ENCODE measurements at regions not wholly inside any gene's neighbourhood (a gene's known extent, or its start where the extent isn't known, plus 50 kb on each side); places are given as distances from the start of the nearest gene placed in this dataset.

DNA sequence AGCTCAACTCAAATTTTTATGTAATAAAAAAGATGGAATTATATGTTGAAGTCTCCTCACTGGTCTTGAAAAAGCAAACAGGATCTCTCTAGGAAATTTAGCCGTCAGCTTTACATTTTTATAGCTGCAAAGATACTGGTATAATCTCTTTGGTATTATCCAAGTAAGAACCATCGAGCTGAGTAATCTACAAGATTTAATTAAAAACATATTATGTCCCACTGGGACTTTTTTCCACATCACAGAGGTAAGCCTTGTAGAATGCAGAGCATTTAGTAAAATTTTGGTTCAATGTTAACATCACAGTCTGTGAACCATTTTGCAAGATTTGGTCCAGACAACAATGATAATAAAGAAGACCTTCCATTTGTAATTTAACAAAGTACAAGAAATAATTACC, 162.6 kb upstream of the SLC39A10 start:
- no peak for TF ChIP-seq ZNF800 (CRISPR knock-in tag; IDR thresholded peaks at IDR 0.05)
- TF ChIP-seq SRF (IDR thresholded peaks at IDR 0.05; ENCODE audit: low read depth, low read length): no peak
- TF ChIP-seq IRF2 (CRISPR knock-in tag; IDR thresholded peaks at IDR 0.05): no peak
- no peak for TF ChIP-seq HDAC1 (CRISPR knock-in tag; IDR thresholded peaks at IDR 0.05)
- no peak for TF ChIP-seq RBM39 (IDR thresholded peaks at IDR 0.05; ENCODE audit: low read depth, low read length, poor library complexity, severe bottlenecking)
- TF ChIP-seq NKX3-1 (CRISPR knock-in tag; IDR thresholded peaks at IDR 0.05): no peak
- TF ChIP-seq, protein P1, sequence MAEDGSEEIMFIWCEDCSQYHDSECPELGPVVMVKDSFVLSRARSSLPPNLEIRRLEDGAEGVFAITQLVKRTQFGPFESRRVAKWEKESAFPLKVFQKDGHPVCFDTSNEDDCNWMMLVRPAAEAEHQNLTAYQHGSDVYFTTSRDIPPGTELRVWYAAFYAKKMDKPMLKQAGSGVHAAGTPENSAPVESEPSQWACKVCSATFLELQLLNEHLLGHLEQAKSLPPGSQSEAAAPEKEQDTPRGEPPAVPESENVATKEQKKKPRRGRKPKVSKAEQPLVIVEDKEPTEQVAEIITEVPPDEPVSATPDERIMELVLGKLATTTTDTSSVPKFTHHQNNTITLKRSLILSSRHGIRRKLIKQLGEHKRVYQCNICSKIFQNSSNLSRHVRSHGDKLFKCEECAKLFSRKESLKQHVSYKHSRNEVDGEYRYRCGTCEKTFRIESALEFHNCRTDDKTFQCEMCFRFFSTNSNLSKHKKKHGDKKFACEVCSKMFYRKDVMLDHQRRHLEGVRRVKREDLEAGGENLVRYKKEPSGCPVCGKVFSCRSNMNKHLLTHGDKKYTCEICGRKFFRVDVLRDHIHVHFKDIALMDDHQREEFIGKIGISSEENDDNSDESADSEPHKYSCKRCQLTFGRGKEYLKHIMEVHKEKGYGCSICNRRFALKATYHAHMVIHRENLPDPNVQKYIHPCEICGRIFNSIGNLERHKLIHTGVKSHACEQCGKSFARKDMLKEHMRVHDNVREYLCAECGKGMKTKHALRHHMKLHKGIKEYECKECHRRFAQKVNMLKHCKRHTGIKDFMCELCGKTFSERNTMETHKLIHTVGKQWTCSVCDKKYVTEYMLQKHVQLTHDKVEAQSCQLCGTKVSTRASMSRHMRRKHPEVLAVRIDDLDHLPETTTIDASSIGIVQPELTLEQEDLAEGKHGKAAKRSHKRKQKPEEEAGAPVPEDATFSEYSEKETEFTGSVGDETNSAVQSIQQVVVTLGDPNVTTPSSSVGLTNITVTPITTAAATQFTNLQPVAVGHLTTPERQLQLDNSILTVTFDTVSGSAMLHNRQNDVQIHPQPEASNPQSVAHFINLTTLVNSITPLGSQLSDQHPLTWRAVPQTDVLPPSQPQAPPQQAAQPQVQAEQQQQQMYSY (CRISPR knock-in tag; IDR thresholded peaks at IDR 0.05): no peak
- TF ChIP-seq TGIF2 (CRISPR knock-in tag; IDR thresholded peaks at IDR 0.05): no peak
- no peak for TF ChIP-seq TBL1XR1 (IDR thresholded peaks at IDR 0.05; ENCODE audit: borderline replicate concordance, low read length, partially characterized antibody)
- no peak for TF ChIP-seq ZNF883 (CRISPR knock-in tag; IDR thresholded peaks at IDR 0.05; ENCODE audit: not compliant biosample characterization)
- TF ChIP-seq ZNF552 (CRISPR knock-in tag; IDR thresholded peaks at IDR 0.05; ENCODE audit: borderline replicate concordance): no peak
- TF ChIP-seq ZBTB25 (CRISPR knock-in tag; IDR thresholded peaks at IDR 0.05): no peak
- no peaks in the 10 kb centered on the region for H3K36me3 ChIP-seq (replicated peaks in 1 of 2; ENCODE audit: control insufficient read depth in 1 of 2, insufficient read depth in 2 of 2, low read length in 2 of 2)
- H3K27ac ChIP-seq (ENCODE audit: extremely low read length, insufficient read depth, low read length): no peak overlapping the region
- no peak overlapping the region for H2AFZ ChIP-seq (ENCODE audit: low read length)
- in situ Hi-C loops (cut with HindIII; ENCODE audit: extremely low pct_ligation_motif_present, low pct_unique_long_range_greater_than_20kb) (no loop called here), intact Hi-C loops (cut with micrococcal nuclease; ENCODE audit: unreplicated experiment) (no loop called here)
- H3K9ac ChIP-seq (ENCODE audit: insufficient read depth, low read depth, low read length): no peak overlapping the region
- ATAC-seq (no peak), DNase-seq (ENCODE audit: low spot score) (no peak), FAIRE-seq (no peak)
- H4K20me1 ChIP-seq (ENCODE audit: insufficient read depth, low read length): no peaks in the 10 kb centered on the region
- ChIA-PET POLR2A (no interaction called here), CTCF (ENCODE audit: low intra/inter-chr PET ratio, low total read pairs) (no interaction called here)
- no peak overlapping the region for H3K4me3 ChIP-seq (replicated peaks in 1 of 3; ENCODE audit: insufficient read depth in 1 of 3, low read depth in 2 of 3, low read length in 3 of 3)
- H3K79me2 ChIP-seq (ENCODE audit: insufficient read depth, low read length): no peaks in the 10 kb centered on the region
- H3K9me3 ChIP-seq (ENCODE audit: low read length): no peaks in the 10 kb centered on the region
- H3K27me3 ChIP-seq (ENCODE audit: control insufficient read depth in 1 of 2, insufficient read depth in 2 of 2, low read length in 2 of 2): no peaks in the 10 kb centered on the region
- 4% methylated on average over 2 of the region's 2 CpGs for WGBS (ENCODE audit: low lambda C conversion rate)
- no TSS peak for BruUV-seq (replicated peaks)
- H3K4me1 ChIP-seq (ENCODE audit: insufficient read depth, low read length): no peaks in the 10 kb centered on the region
- H3K4me2 ChIP-seq (ENCODE audit: low read depth, low read length): no peak overlapping the region
